ENCODE measurements at regions not wholly inside any gene's neighbourhood (a gene's known extent, or its start where the extent isn't known, plus 50 kb on each side); places are given as distances from the start of the nearest gene placed in this dataset.

DNA sequence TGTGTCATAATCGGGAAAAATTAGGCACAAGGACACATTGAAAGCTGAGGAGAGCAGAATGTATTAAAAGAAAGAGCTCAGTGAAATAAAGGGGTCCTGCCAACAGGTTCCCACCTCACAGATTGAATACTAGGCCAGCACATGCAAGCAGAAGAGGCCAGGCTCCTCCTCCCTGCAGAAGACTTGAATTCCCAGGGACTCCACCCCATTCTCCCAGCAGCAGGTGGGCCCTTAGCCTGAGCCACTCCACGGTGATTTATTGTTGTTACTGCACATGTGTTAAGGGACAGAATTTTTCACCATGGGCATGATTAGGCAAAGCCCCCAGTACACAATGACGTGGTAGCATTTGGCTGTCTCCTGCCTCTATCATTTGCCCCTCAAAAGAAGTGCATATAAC, 1844.7 kb downstream of the NCAM2 start:
- TF ChIP-seq, protein P1, sequence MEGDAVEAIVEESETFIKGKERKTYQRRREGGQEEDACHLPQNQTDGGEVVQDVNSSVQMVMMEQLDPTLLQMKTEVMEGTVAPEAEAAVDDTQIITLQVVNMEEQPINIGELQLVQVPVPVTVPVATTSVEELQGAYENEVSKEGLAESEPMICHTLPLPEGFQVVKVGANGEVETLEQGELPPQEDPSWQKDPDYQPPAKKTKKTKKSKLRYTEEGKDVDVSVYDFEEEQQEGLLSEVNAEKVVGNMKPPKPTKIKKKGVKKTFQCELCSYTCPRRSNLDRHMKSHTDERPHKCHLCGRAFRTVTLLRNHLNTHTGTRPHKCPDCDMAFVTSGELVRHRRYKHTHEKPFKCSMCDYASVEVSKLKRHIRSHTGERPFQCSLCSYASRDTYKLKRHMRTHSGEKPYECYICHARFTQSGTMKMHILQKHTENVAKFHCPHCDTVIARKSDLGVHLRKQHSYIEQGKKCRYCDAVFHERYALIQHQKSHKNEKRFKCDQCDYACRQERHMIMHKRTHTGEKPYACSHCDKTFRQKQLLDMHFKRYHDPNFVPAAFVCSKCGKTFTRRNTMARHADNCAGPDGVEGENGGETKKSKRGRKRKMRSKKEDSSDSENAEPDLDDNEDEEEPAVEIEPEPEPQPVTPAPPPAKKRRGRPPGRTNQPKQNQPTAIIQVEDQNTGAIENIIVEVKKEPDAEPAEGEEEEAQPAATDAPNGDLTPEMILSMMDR (IDR thresholded peaks at IDR 0.05; ENCODE audit: control extremely low read depth, extremely low read depth, low read depth, missing control alignments) = no peak
- ChIA-PET POLR2A (no interaction called here), CTCF (interaction anchor here (1.1 kb wide), 1 partner anchor 10 kb away, joined by 3 read pairs; no protein-coding TSS in a partner anchor)
- DNase-seq (ENCODE audit: extremely low spot score) = no peak

- DNase-seq (ENCODE audit: extremely low spot score) = no peak
- TF ChIP-seq, protein P1 (IDR thresholded peaks at IDR 0.05; ENCODE audit: control extremely low read depth, extremely low read depth, low read depth, missing control alignments) = no peak
- ChIA-PET POLR2A (no interaction called here), CTCF (no interaction called here)
These were observed 1857.4 kb downstream of the NCAM2 start for GRCh38 chr21:22855581-22855980.

- TF ChIP-seq, protein P1 (IDR thresholded peaks at IDR 0.05; ENCODE audit: control extremely low read depth, extremely low read depth, low read depth, missing control alignments) = no peak
- no peak for DNase-seq (ENCODE audit: extremely low spot score)
- CTCF ChIA-PET = no interaction called here
- POLR2A ChIA-PET = no interaction called here
These were observed 1873.5 kb downstream of the NCAM2 start for GRCh38 chr21:22871692-22872091.

GRCh38 chr21:22880573-22880972, 1882.4 kb downstream of the NCAM2 start:
- TF ChIP-seq, protein P1 (IDR thresholded peaks at IDR 0.05; ENCODE audit: control extremely low read depth, extremely low read depth, low read depth, missing control alignments) = no peak
- ChIA-PET CTCF (interaction anchor here (1.0 kb wide), 1 partner anchor 36 kb away, joined by 3 read pairs; no protein-coding TSS in a partner anchor), POLR2A (no interaction called here)
- DNase-seq (ENCODE audit: extremely low spot score) = no peak

GRCh38 chr21:22881131-22881530, 1882.9 kb downstream of the NCAM2 start:
- TF ChIP-seq, protein P1 (IDR thresholded peaks at IDR 0.05; ENCODE audit: control extremely low read depth, extremely low read depth, low read depth, missing control alignments) = no peak
- ChIA-PET CTCF (interaction anchor here (1.0 kb wide), 1 partner anchor 35 kb away, joined by 3 read pairs; no protein-coding TSS in a partner anchor), POLR2A (no interaction called here)
- no peak for DNase-seq (ENCODE audit: extremely low spot score)

DNA sequence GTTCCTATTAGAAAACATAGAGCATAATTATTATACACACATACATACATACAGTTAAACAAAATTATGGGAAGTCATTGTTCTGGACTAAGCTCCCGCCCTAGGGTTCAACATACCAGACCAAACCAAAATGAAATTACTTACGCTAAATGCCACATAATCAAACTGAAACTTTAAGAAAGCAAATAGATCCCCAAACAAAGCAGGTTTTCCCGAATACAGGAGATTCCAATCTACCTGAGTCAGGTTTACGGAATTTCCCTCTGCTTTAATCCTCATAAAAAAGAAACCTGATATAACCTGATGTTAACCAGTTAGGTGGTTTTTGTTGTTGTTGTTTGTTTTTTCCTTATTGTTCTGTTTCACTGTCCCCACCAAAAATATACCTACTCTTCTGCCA, 1886.9 kb downstream of the NCAM2 start:
- DNase-seq (ENCODE audit: extremely low spot score) = no peak
- ChIA-PET CTCF (no interaction called here), POLR2A (no interaction called here)
- TF ChIP-seq, protein P1 (IDR thresholded peaks at IDR 0.05; ENCODE audit: control extremely low read depth, extremely low read depth, low read depth, missing control alignments) = no peak

DNA sequence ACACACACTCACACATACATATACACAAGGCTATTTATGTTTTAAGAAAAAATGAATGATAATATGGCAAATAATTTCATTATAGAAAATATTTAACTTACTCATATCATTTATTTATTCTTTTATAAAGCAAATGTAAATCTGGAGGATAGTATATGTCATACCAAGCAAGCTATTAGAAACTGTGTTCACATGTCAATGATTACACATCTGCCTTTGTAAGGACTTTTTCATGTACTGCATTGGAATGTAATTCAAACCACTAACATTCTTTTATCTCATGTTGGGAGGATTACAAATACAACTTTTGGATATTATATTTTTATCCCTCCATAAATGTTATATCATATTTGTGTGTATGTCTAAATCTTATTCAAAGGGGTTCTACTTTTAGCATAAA, 1887.4 kb downstream of the NCAM2 start:
- no peak for DNase-seq (ENCODE audit: extremely low spot score)
- ChIA-PET POLR2A (no interaction called here), CTCF (no interaction called here)
- TF ChIP-seq, protein P1 (IDR thresholded peaks at IDR 0.05; ENCODE audit: control extremely low read depth, extremely low read depth, low read depth, missing control alignments) = no peak
